Activated CD4-positive, alpha-beta T cell treated with anti-CD3 and anti-CD28 coated beads, Interleukin-2, amount 10 ng/mL, durations not matched to agents 24 days and 14 days (primary cell): ENCODE measurements at regions not wholly inside any gene's neighbourhood (a gene's known extent, or its start where the extent isn't known, plus 50 kb on each side); places are given as distances from the start of the nearest gene placed in this dataset.
"Not testable (repeated sequence)": the region's sequence is repeated elsewhere in the genome, so short reads cannot be mapped to it uniquely, and the experiment has no call there.

Source experiments
- DNase-seq: peaks from one replicate; pipeline ENCODE4 v3.0.0; 2022
- H3K27ac Mint-ChIP-seq: one replicate; pipeline ENCODE4 v1.8.0; 2022; ENCODE audit warnings: mild to moderate bottlenecking, mixed read lengths
- H3K27me3 Mint-ChIP-seq: one replicate; pipeline ENCODE4 v1.8.0; 2022; ENCODE audit warnings: mixed read lengths
- H3K36me3 Mint-ChIP-seq: one replicate; pipeline ENCODE4 v1.8.0; 2022; ENCODE audit warnings: low read depth, mild to moderate bottlenecking, mixed read lengths
- H3K4me1 Mint-ChIP-seq: one replicate; pipeline ENCODE4 v1.8.0; 2021; ENCODE audit warnings: mixed read lengths
- H3K4me3 Mint-ChIP-seq: one replicate; pipeline ENCODE4 v1.8.0; 2022; ENCODE audit warnings: mild to moderate bottlenecking, moderate library complexity, mixed read lengths
- H3K9me3 Mint-ChIP-seq: one replicate; pipeline ENCODE4 v1.8.0; 2021; ENCODE audit warnings: mixed read lengths
- intact Hi-C: fragments of 100-400 bp; cut with micrococcal nuclease; formaldehyde crosslinking; loops from one replicate; pipeline ENCODE4 v1.15.1; 2023

- H3K36me3 Mint-ChIP-seq = no peaks in the 10 kb centered on the region
- no peak for DNase-seq
- H3K27me3 Mint-ChIP-seq = no peaks in the 10 kb centered on the region
- H3K9me3 Mint-ChIP-seq = no peaks in the 10 kb centered on the region
- H3K4me1 Mint-ChIP-seq = no peaks in the 10 kb centered on the region
- H3K4me3 Mint-ChIP-seq = no peak overlapping the region
- intact Hi-C loops = no loop called here
- no peak overlapping the region for H3K27ac Mint-ChIP-seq
These were observed 261.9 kb upstream of the ETAA1 start for GRCh38 chr2:67135208-67135607.

DNA sequence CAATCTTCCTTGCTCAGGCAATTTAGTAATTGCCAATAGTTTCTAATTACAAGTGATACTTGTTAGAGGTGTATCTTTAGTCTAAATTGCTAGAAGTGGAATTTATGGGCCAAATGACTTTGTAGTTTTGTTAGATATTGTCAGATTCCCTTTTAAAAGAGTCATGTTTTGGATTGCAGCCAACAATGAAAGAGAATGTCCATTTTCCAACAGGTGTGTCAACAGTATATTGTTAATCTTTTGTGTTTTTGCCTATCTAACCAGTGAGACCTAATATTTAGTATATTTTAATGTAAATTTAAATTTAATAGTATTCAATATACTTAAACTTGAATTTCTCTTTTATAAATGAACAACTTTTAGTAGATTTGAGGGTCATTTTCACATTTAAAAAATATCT lies 259.4 kb upstream of the ETAA1 start:
- Mint-ChIP-seq H3K9me3 (no peaks in the 10 kb centered on the region), H3K27ac (no peak overlapping the region), H3K36me3 (no peaks in the 10 kb centered on the region), H3K27me3 (no peaks in the 10 kb centered on the region), H3K4me1 (no peaks in the 10 kb centered on the region), H3K4me3 (no peak overlapping the region)
- intact Hi-C loops = no loop called here
- DNase-seq = no peak

DNA sequence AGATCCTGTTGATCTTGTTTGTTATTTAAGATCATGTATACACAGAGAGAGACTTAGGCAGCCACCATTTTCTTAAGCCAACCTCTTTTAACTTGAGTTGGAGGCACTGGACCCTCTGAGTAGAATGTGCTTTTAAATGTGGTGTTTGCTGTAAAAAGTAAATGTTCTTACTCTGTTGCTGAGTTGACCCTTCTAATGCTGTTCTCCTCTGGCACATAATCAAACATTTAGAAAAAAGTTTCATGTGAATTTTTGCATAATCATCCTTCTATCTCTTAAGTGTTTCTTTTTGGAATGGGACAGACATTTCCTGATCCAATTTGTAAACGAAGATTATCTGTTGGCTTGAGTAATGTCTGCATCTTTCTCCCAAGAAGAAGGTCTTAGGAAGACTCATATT lies 255.1 kb upstream of the ETAA1 start:
- Mint-ChIP-seq H3K36me3 (no peaks in the 10 kb centered on the region), H3K9me3 (no peaks in the 10 kb centered on the region), H3K4me3 (no peak overlapping the region), H3K4me1 (no peaks in the 10 kb centered on the region), H3K27ac (no peak overlapping the region), H3K27me3 (no peaks in the 10 kb centered on the region)
- intact Hi-C loops = no loop called here
- DNase-seq = no peak

DNA sequence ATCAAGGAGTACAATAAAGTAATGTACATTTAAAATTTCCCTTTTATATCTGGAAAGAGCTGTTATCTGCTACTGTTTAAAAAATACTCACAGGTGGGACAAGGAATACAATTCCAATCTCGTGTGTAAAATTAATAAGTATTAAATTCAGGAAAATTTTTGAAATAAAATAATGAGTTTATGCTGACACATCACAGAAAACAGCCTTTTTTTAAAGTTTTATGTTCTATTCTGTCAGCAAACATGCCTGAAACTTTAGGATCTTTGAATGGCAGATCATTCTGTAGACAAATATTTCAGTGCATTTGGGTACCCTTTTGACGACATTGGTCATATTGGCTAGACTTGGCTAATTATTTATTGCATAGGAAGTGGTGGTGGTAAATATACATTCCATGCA lies 254.4 kb upstream of the ETAA1 start:
- no peaks in the 10 kb centered on the region for H3K27me3 Mint-ChIP-seq
- H3K4me3 Mint-ChIP-seq = no peak overlapping the region
- DNase-seq = no peak
- H3K4me1 Mint-ChIP-seq = no peaks in the 10 kb centered on the region
- H3K9me3 Mint-ChIP-seq = no peaks in the 10 kb centered on the region
- no peaks in the 10 kb centered on the region for H3K36me3 Mint-ChIP-seq
- intact Hi-C loops = no loop called here
- no peak overlapping the region for H3K27ac Mint-ChIP-seq

DNA sequence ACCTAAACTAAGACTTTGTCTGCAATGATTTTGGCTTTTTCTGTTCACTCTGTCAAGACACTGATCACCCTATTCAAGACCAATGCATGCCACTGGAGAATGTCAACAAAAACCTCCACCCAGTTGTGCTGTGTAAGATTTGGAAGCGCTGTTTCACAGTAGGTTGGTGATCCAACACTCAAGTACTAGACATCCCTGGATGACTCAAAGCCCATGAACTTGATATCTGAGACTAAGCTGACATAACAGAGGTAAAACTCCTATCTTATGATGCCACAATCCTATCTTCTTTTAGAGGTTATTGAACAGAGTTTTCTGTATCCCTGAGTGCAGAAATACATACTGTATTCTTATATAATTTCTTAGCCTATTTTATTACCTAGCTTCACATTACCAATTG lies 251.3 kb upstream of the ETAA1 start:
- H3K27me3 Mint-ChIP-seq = no peaks in the 10 kb centered on the region
- H3K36me3 Mint-ChIP-seq = no peaks in the 10 kb centered on the region
- DNase-seq = no peak
- H3K27ac Mint-ChIP-seq = no peak overlapping the region
- no peak overlapping the region for H3K4me3 Mint-ChIP-seq
- peaks cover 10% of the 10 kb centered on the region for H3K9me3 Mint-ChIP-seq
- no peaks in the 10 kb centered on the region for H3K4me1 Mint-ChIP-seq
- intact Hi-C loops = no loop called here

- H3K36me3 Mint-ChIP-seq = no peaks in the 10 kb centered on the region
- intact Hi-C loops = no loop called here
- no peak overlapping the region for H3K27ac Mint-ChIP-seq
- H3K27me3 Mint-ChIP-seq = no peaks in the 10 kb centered on the region
- H3K4me1 Mint-ChIP-seq = no peaks in the 10 kb centered on the region
- DNase-seq = no peak
- H3K4me3 Mint-ChIP-seq = no peak overlapping the region
- H3K9me3 Mint-ChIP-seq = no peaks in the 10 kb centered on the region
These were observed 240.3 kb upstream of the ETAA1 start for GRCh38 chr2:67156796-67157195.

DNA sequence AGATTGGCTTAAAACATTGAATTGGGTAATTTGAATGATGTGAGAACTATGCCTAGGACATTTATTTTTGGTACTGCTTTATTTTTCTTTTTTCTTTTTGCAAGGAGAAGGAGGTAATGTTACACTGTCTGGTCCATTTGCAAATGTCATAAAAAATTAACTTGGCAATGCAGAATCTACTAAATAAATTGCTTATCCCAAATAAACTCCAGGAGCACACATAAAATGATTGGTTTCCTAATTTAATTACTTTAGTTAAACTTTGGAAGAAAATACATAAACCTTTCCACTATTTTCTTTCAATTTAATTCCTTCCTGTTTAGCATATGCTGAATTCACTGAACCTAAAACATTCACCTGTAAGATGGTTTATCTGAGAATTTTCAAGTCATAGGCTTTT lies 238.4 kb upstream of the ETAA1 start:
- Mint-ChIP-seq H3K9me3 (no peaks in the 10 kb centered on the region), H3K36me3 (no peaks in the 10 kb centered on the region), H3K4me3 (no peak overlapping the region), H3K4me1 (no peaks in the 10 kb centered on the region), H3K27ac (no peak overlapping the region), H3K27me3 (no peaks in the 10 kb centered on the region)
- intact Hi-C loops = no loop called here
- DNase-seq = no peak

- no peak overlapping the region for H3K27ac Mint-ChIP-seq
- DNase-seq = no peak
- H3K9me3 Mint-ChIP-seq = no peaks in the 10 kb centered on the region
- H3K4me1 Mint-ChIP-seq = no peaks in the 10 kb centered on the region
- H3K4me3 Mint-ChIP-seq = no peak overlapping the region
- intact Hi-C loops = no loop called here
- H3K27me3 Mint-ChIP-seq = no peaks in the 10 kb centered on the region
- no peaks in the 10 kb centered on the region for H3K36me3 Mint-ChIP-seq
These were observed 237.2 kb upstream of the ETAA1 start for GRCh38 chr2:67159929-67160328.

DNA sequence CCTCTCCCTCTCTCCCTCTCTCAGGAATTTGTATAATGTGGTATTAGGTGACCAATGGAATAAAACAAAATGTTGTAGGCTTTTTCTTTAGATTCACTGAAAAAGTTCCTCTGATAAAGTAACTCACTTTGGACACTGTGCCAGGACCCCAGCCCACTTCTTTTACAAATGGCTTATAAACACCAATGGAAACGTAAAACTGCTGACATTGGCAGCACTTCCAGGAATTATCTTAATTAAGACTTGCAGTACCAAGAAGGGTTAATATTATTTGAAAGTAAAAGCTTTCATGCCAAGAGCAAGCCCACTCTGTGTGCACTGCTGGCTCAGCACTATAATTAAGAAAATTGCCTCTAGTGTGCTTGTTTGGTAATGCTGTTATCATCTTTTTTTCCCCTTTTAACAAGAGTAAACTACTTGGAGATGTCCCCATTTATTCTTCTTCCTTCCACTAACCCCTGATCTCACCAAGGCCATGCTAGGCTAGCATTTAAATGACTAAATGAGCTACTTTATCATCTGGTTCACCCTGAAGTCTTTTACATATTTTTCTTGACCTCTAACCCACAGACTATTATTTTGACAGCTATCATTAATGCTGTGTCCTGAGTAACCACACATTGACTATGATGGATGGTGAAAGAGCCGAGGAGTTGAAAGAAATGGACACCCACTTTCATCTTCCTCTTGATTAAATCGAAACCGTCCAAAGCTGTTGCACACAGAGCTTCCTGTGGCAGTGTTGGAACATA lies 232.2 kb upstream of the ETAA1 start:
- no peaks in the 10 kb centered on the region for H3K36me3 Mint-ChIP-seq
- intact Hi-C loops = no loop called here
- H3K27me3 Mint-ChIP-seq = no peaks in the 10 kb centered on the region
- DNase-seq = no peak
- H3K4me3 Mint-ChIP-seq = no peak overlapping the region
- H3K9me3 Mint-ChIP-seq = peaks cover 3% of the 10 kb centered on the region
- no peak overlapping the region for H3K27ac Mint-ChIP-seq
- H3K4me1 Mint-ChIP-seq = no peaks in the 10 kb centered on the region

DNA sequence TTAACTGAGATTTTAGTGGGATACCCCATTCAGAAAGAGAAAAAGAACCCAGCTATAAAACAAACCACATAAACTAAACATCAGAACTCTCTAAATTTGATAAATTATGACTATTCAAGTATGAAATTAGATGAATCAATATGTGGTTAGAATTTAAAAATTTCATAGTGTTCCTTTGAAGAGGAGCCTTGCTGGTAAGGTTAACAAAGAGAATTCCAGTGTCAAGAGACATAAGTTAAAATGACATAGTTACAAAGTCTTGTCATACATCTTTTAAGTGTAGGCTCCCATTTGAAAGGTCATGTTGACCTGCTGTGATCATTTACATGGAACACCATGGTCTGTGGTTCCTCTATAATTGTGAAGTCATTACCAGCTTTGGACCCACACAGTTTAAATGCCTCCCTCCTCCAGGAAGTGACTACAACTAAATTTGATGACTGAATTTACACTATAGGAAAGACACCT lies 231.6 kb upstream of the ETAA1 start:
- DNase-seq = no peak
- H3K4me1 Mint-ChIP-seq = no peaks in the 10 kb centered on the region
- intact Hi-C loops = no loop called here
- H3K4me3 Mint-ChIP-seq = no peak overlapping the region
- no peaks in the 10 kb centered on the region for H3K27me3 Mint-ChIP-seq
- H3K27ac Mint-ChIP-seq = no peak overlapping the region
- peaks cover 3% of the 10 kb centered on the region for H3K9me3 Mint-ChIP-seq
- no peaks in the 10 kb centered on the region for H3K36me3 Mint-ChIP-seq

- H3K4me3 Mint-ChIP-seq, intact Hi-C loops, H3K9me3 Mint-ChIP-seq: not testable (repeated sequence)
These were observed 230.6 kb upstream of the ETAA1 start for GRCh38 chr2:67166511-67166910.

DNA sequence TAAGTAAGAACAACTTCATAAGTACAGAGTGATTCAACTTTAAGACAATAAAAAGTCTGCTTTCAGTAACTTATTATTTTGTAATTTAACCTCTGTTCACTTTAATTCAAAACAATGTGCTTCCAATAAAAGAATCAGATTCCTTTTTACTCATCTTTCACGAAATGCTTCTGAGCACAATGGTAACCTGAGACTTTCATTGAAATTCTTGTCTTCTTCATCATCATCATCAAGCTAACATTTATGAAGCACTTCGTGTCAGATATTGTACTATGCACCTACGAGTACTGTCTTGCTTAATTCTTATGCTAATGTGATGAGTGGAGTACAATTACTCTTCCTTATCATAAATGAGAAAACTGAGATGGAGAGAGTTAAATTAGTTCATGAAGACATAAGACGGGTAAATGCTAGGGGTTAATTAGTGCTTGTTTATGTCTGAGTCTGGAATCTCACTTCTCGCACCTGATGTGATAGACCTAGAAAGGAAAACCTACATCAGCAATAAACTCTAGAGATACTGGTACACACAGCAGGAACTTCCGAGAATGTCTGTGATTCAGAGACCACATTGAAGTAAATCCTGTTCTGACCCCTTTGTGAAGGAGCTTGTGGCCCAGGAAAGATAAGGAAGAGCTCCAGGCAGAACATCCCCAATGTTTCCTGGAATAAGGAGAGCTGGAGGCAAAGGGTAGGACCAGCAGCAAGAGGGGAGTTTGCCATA lies 227.6 kb upstream of the ETAA1 start:
- DNase-seq = no peak
- intact Hi-C loops = no loop called here
- no peak overlapping the region for H3K27ac Mint-ChIP-seq
- H3K4me1 Mint-ChIP-seq = no peaks in the 10 kb centered on the region
- H3K4me3 Mint-ChIP-seq = no peak overlapping the region
- no peaks in the 10 kb centered on the region for H3K36me3 Mint-ChIP-seq
- no peaks in the 10 kb centered on the region for H3K27me3 Mint-ChIP-seq
- H3K9me3 Mint-ChIP-seq = peaks cover 3% of the 10 kb centered on the region

More at GRCh38 chr2:67166511-67166910, 230.6 kb upstream of the ETAA1 start:
- H3K27ac Mint-ChIP-seq, DNase-seq, H3K27me3 Mint-ChIP-seq, H3K4me1 Mint-ChIP-seq, H3K36me3 Mint-ChIP-seq: not testable (repeated sequence)

- no peaks in the 10 kb centered on the region for H3K27me3 Mint-ChIP-seq
- intact Hi-C loops = no loop called here
- DNase-seq = no peak
- peaks cover 5% of the 10 kb centered on the region for H3K9me3 Mint-ChIP-seq
- no peaks in the 10 kb centered on the region for H3K4me1 Mint-ChIP-seq
- no peak overlapping the region for H3K4me3 Mint-ChIP-seq
- no peaks in the 10 kb centered on the region for H3K36me3 Mint-ChIP-seq
- H3K27ac Mint-ChIP-seq = no peak overlapping the region
These were observed 217.6 kb upstream of the ETAA1 start for GRCh38 chr2:67179526-67179925.

- no peak overlapping the region for H3K27ac Mint-ChIP-seq
- peaks cover 5% of the 10 kb centered on the region for H3K9me3 Mint-ChIP-seq
- no peaks in the 10 kb centered on the region for H3K4me1 Mint-ChIP-seq
- H3K4me3 Mint-ChIP-seq = no peak overlapping the region
- no peaks in the 10 kb centered on the region for H3K27me3 Mint-ChIP-seq
- H3K36me3 Mint-ChIP-seq = no peaks in the 10 kb centered on the region
- DNase-seq = no peak
- intact Hi-C loops = no loop called here
These were observed 216.3 kb upstream of the ETAA1 start for GRCh38 chr2:67180841-67181240.
